HG03175 (cell line): ENCODE measurements at regions not wholly inside any gene's neighbourhood (a gene's known extent, or its start where the extent isn't known, plus 50 kb on each side); places are given as distances from the start of the nearest gene placed in this dataset.
A peak's percentile ranks its signal among the peaks of the same experiment; 100 is the strongest.
"Not testable (repeated sequence)": the region's sequence is repeated elsewhere in the genome, so short reads cannot be mapped to it uniquely, and the experiment has no call there.

Experiments
- ATAC-seq: cut with Tn5 transposase; IDR thresholded peaks from one replicate; pipeline ENCODE4 v1.9.1; 2021; ENCODE audit warnings: mild to moderate bottlenecking, moderate library complexity; ENCODE audit not compliant: unreplicated experiment

GRCh38 chr12:73892201-73892600, 645.4 kb upstream of the ATXN7L3B start:
- ATAC-seq = no peak

- ATAC-seq = no peak
Observed at GRCh38 chr12:73898645-73899044, 639.0 kb upstream of the ATXN7L3B start.

DNA sequence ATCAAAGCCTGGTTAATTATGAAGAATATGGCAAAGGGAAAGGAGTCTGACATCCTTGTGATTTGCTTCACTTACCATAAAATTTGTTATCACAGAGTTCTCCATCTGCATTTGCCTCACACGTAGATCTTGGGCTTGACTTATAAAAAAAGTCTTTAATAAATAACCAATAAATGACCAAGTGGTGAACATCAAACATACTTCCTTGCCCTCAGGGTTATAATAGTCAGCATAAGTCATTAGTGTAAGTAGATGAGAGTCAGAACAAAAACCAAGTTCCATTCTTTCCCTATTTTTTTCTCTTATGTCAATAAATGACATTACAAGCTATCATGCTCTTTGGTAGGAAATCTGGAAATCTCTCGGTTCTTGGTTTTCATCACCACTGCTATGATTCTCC, 635.4 kb upstream of the ATXN7L3B start:
- ATAC-seq = no peak

- no peak for ATAC-seq
Observed at GRCh38 chr12:73906757-73907156, 630.9 kb upstream of the ATXN7L3B start.

GRCh38 chr12:73935817-73936216, 601.8 kb upstream of the ATXN7L3B start:
- no peak for ATAC-seq

DNA sequence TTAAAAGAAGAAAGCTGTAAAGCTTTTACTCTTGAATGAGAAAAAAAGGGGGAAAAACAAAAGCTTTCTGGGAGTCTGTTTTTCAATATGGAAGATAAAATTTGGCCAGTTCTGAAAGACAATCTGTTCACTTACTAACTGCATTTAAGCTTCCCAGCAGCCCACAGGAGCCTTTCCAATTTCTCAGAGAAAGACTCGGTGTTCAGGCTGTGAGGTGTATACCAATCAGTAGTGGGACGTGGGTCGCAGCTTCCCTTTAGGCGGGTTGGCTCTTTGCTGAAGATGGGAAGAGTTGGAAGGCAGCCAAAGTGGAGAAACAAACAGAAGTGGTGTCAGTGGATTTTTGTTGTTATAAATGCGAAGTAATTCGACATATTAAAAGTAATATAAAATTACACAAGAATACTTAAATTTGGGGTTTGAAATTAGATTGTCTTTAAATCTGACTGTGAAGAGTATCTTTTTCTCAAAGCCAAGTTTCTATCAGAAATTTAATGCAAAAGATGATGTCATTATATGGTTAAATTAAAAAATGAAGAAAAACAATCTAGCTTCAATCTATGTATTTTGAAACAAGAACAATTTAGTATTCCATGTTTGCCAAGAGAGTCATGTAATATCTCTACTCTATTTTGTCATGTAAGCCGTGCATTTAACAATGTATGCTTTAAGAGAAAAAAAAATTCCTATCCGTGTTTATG, 590.2 kb upstream of the ATXN7L3B start:
- ATAC-seq = no peak

DNA sequence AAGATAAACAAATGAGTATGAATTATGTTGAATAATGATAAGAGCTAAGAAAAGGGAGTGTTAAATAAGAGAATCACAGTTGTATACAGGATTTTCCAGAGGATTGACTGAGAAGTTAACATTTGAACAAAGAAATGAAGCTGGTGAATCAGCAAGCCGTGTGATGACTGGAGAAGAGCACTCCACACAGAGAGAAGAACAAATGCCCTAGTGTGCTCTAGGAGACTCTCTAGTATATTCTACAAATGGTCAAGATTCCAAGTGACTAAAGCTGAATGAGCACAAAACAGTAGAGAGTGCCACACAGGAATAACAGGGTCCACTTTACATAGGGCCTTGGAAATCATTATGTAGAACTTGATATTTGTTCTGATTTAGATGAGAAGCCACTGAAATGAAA, 587.1 kb upstream of the ATXN7L3B start:
- no peak for ATAC-seq

DNA sequence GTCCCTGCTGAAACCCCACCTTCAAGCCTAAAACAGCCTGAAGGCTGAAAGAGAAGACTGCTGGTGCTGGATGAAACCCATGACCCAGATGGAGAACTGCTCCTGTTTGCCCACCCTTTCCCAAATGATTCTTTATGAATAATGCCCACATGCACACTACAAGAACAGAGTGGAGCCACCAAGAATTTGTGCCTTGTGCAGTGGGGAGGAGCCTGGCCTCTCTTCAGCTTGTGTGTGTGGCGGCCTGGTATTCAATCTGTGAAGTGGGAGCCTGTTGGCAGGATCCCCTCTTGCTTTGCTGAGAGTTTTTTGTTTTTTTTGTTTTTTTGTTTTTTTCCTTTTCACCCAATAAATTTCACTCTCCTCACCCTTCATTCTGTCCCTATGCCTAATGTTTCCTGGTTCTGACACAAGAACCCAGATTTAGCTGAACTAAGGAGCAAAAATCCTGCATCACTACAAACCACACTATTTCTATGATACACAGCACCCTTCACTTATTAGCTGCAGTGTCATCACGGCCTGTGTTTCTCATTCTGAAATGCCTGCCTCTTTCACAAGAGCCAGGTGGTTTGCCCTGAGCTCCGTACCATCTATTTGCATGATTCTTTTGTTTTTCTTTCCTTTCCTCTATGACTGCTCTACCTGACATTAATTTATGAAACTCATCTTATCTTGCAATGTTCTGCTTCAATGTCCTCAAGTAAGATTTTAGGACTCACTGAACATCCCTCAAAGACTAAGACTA, 585.5 kb upstream of the ATXN7L3B start:
- no peak for ATAC-seq

DNA sequence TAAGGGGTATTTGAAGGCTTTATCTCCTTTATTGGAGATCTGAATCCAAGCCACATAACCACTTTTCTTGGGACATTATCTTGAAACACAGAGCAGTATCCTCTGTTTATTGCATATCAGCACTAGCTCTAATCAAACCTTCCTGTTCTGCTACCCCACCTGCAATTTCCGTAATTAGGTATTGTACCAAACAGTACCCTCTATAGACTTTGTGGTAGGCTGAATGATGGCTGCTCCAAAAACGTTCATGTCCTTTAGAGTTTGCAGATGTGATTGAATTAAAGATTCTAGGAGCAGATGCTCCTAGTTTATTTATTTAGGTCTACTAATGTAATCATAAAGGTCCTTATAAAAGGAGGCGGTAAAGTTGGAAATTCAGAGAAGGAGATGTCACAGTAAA, 573.0 kb upstream of the ATXN7L3B start:
- ATAC-seq = no peak

GRCh38 chr12:73973486-73973885, 564.1 kb upstream of the ATXN7L3B start:
- no peak for ATAC-seq

DNA sequence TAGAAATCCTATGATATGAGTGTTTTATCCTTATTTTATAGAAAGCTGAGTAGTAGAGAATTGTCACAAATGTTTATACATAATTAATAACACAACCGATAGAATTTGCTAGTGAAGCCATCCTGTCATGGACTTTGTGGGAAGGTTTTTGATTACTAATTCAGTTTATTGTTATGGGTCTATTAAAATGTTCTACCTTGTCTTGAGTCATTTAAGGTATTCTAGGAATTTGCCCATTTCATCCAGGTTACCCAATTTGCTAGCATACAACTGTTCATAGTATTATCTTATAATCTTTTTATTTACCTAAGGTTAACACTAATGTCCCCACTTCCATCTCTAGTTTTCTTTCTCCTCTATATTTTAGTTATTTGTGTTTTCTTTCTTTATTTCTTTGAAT, 553.1 kb upstream of the ATXN7L3B start:
- no peak for ATAC-seq

DNA sequence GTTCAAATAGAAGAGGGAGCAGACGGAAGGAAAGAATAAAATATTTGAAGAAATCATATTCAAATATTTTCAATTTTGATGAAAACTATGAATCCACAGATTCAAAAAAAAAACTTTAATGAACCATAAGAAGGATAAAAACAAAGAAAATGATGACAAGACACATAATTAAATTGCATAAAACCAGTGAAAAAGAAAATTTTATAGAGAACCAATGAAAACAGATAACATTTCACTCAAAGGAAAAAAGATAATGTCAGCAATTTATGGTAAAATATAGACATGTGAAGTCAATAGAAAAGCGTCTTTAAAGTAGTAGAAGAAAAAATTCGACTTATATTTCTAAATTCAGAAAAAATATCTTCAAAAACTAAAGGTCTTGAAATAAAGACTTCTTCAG, 546.5 kb upstream of the ATXN7L3B start:
- no peak for ATAC-seq

DNA sequence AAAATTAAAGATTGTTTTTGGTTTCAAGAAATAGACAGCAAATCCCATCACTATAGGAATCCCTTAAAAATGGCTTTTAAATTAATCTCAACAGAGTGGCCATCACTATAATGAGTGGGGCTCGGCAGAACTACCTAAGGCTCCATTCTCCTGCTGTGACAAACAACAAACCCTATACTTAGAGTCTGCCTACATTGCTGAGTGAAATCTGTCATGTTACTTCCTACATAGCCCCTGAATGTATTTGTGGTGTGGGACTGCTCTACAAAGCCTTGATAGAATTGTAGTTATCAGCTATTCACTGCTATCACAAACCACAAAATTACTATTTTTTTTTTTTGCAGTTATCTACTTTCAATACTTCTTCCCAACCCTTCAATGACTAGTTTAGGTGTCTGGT, 538.7 kb upstream of the ATXN7L3B start:
- no peak for ATAC-seq

- ATAC-seq = no peak
Observed at GRCh38 chr12:74015118-74015517, 522.5 kb upstream of the ATXN7L3B start.

- not testable (repeated sequence) for ATAC-seq
Observed at GRCh38 chr12:74016324-74016723, 521.3 kb upstream of the ATXN7L3B start.

DNA sequence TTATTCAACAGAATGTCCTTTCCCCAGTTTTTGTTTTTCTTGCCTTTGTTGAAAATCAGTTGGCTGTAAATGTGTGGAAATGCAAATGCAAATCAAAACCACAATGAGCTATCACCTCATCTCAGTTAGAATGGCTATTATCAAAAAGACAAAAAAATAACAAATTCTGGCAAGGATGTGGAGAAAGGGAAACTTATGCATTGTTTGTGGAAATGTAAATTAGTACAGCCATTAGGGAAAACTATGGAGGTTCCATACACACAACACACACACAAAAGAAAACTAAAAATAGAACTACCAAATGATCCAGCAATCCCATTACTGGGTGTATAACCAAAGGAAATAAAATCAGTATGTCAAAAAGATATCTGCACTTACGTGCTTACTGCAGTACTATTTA, 518.8 kb upstream of the ATXN7L3B start:
- no peak for ATAC-seq

GRCh38 chr12:74021937-74022336, 515.7 kb upstream of the ATXN7L3B start:
- peak; percentile 99 for ATAC-seq

DNA sequence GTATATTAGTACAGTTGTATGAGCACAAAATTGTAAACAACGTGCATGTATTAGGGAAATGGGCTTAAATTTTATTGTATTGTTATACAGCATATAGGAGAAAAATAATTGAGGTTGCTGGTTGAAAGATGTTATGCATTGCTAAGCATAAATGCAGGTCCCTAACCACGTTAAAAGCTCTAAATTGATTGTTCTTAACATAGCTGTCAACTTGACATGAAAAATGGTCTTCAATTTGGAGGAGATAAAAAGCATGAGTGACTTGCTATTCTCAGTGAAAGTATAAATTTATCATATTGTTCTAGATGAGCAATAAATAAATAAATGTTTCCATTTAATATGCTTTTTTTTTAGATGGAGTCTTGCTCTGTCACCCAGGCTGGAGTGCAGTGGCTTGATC, 506.6 kb upstream of the ATXN7L3B start:
- ATAC-seq = no peak

- no peak for ATAC-seq
Observed at GRCh38 chr12:74033531-74033930, 504.1 kb upstream of the ATXN7L3B start.

DNA sequence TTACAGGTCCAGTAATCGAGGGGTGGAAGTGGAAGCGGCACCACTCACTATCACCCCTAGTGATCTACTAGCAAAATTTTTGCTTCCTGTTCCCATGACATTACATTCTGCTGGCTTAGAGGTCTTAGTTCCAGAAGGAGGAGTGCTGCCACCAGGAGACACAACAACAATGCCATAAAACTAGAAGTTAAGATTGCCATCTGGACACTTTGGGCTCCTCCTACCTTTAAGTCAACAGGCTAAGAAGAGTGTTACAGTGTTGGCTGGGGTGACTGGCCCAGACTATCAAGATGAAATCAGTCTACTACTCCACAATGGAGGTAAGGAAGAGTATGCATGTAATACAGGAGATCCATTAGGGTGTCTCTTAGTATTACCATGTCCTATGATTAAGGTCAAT, 498.5 kb upstream of the ATXN7L3B start:
- not testable (repeated sequence) for ATAC-seq

DNA sequence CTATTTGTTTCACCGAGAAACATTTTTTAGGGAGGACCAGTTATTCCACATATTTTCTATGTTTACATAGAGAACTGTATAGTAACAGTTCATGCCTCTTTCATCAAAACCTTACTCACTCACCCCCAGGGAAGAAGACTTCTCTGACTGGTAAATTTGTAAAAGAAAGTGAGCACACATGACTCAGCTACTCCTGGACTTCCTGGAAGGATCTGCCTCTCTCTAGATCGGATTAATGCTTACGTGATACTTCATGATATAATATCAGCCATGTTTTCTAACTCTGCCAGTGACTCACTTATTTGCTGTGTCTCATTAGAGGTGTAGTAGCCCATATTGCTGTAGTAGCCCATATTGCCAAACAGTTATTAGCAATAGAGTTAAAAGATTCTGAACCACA, 494.3 kb upstream of the ATXN7L3B start:
- no peak for ATAC-seq

DNA sequence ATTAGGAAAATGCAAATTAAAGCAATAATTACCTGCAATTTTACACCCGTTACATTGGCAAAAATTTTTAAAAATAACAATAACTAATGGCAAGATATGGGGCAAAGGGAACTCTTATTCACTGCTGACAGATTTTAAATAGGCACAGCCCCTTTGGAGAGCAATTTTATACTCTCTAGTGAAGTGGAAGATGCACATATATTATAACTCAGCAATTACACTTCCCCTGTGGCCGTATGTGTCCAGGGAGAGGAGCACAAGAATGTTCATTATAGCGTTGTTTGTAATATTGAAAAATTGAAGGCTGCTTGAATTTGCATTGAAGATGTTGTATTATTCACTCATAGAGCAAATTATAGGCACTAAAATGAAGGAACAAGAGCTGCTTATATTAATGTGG, 488.3 kb upstream of the ATXN7L3B start:
- ATAC-seq = no peak

DNA sequence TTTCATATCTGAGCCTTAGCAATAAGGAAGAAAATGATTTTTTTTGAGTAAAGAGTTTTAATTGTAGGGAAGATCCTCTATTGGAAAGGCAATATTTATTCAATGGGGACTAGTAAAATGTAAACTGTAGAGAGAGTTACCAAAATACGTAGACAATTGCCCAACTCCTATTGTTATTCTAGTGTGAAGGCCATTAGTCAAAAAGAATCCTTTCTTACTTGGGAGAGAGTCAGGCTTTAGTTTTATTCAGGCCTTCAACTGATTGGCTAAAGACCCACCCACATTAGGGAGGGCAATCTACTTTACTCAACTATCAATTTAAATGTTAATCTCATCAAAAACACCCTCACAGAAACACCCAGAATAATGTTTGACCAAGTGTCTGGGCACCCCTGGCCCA, 485.8 kb upstream of the ATXN7L3B start:
- no peak for ATAC-seq
